A673 (cell line): ENCODE measurements at regions not wholly inside any gene's neighbourhood (a gene's known extent, or its start where the extent isn't known, plus 50 kb on each side); places are given as distances from the start of the nearest gene placed in this dataset.

ENCODE experiments used
- BruUV-seq: library from RNA; stranded (reverse); fragments of 400-500 nt; replicated peaks from 2 replicates; lab custom pipeline; 2021; lab: Mats Ljungman, UMichigan
- CTCF ChIA-PET: fragments of 300-600 bp; sonication (Branson Sonifier 250); formaldehyde crosslinking; loops from one replicate; lab custom pipeline; 2022; ENCODE audit warnings: antibody characterized with exemption; lab: Charles Lee
- POLR2A ChIA-PET: fragments of 300-600 bp; sonication (Branson Sonifier 250); formaldehyde crosslinking; loops from one replicate; lab custom pipeline; 2022; ENCODE audit warnings: antibody characterized with exemption; ENCODE audit not compliant: low non-redundant PET; lab: Charles Lee
- DNase-seq: peaks from one replicate; pipeline ENCODE4 v3.0.0-alpha.2; 2015; ENCODE audit warnings: low spot score
- H3K27ac ChIP-seq: fragments of 200-600 bp; sonication (generic); 2 replicates; pipeline ENCODE4 v1.5.1; 2016; ENCODE audit warnings: mixed run types, low read depth, mild to moderate bottlenecking, mixed read lengths, antibody characterized with exemption, low read length; ENCODE audit not compliant: poor library complexity, severe bottlenecking
- H3K27me3 ChIP-seq: fragments of 200-600 bp; sonication (generic); replicated peaks from 2 replicates; pipeline ENCODE4 v1.6.1; 2017; ENCODE audit warnings: mixed run types, low read depth, mild to moderate bottlenecking, mixed read lengths, antibody characterized with exemption, low read length; ENCODE audit not compliant: insufficient read depth, poor library complexity
- H3K36me3 ChIP-seq: fragments of 200-600 bp; sonication (generic); 2 replicates; pipeline ENCODE4 v1.6.1; 2016; ENCODE audit warnings: mixed run types, mild to moderate bottlenecking, mixed read lengths, antibody characterized with exemption, low read length; ENCODE audit not compliant: insufficient read depth, poor library complexity, severe bottlenecking
- H3K4me1 ChIP-seq: fragments of 200-600 bp; sonication (generic); 2 replicates; pipeline ENCODE4 v1.6.1; 2017; ENCODE audit warnings: mixed run types, mild to moderate bottlenecking, mixed read lengths, antibody characterized with exemption, low read length; ENCODE audit not compliant: insufficient read depth, poor library complexity, severe bottlenecking
- H3K4me3 ChIP-seq: fragments of 200-600 bp; sonication (generic); 2 replicates; pipeline ENCODE4 v1.5.1; 2016; ENCODE audit warnings: low read depth, mixed run types, mild to moderate bottlenecking, mixed read lengths, low read length; ENCODE audit not compliant: poor library complexity, severe bottlenecking
- H3K9me3 ChIP-seq: fragments of 200-600 bp; sonication (generic); 2 replicates; pipeline ENCODE4 v1.6.1; 2016; ENCODE audit warnings: mixed run types, low read depth, mild to moderate bottlenecking, mixed read lengths, antibody characterized with exemption, low read length; ENCODE audit not compliant: poor library complexity, severe bottlenecking
- EZH2 ChIP-seq: fragments of 200-600 bp; sonication (generic); IDR thresholded peaks from 2 replicates; pipeline ENCODE4 v1.6.1; 2017; ENCODE audit warnings: borderline replicate concordance, low read depth, mild to moderate bottlenecking, mixed read lengths, antibody characterized with exemption, low read length; ENCODE audit not compliant: poor library complexity, severe bottlenecking
- intact Hi-C: fragments of 100-400 bp; cut with micrococcal nuclease; formaldehyde crosslinking; loops from one replicate; pipeline ENCODE4 v1.10.0; 2022; ENCODE audit not compliant: unreplicated experiment
- TF ChIP-seq, protein P1 (sequence below): fragments of 300-800, 200-600 bp; sonication (generic); conservative IDR thresholded peaks from 2 replicates; pipeline ENCODE4 v1.5.1; 2017; ENCODE audit warnings: low read depth, mild to moderate bottlenecking, antibody characterized with exemption, low read length, moderate library complexity, mixed read lengths

DNA sequence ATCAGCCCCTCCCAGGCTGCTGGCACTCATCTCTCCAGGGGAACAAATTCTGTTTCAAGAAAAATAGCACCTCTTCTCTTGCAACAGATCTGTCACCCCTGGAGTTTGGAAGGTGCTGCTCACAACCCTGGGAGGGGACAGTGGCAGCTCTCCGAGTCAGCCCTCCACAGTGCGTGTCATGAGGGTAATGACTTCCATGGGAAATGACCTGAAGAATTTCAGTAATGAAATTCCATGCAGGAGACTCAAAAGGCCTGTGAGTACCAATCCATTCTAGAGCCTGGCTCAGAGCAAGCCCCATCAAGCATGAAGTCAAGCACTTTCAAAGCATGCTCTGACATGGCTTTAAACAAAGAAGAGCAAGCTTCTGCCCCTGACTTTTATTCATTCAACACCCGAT, 276.3 kb upstream of the PARD3B start:
- no TSS peak for BruUV-seq
- no peak for DNase-seq
- H3K27ac ChIP-seq = no peak overlapping the region
- CTCF ChIA-PET = no interaction called here
- H3K9me3 ChIP-seq = no peaks in the 10 kb centered on the region
- no peaks in the 10 kb centered on the region for H3K27me3 ChIP-seq
- H3K4me3 ChIP-seq = no peak overlapping the region
- H3K4me1 ChIP-seq = peaks cover 9% of the 10 kb centered on the region
- intact Hi-C loops = loop anchor here (10.0 kb wide), 2 partner anchors 606 to 1676 kb away; no protein-coding TSS in a partner anchor
- TF ChIP-seq EZH2 = no peak
- TF ChIP-seq, protein P1, sequence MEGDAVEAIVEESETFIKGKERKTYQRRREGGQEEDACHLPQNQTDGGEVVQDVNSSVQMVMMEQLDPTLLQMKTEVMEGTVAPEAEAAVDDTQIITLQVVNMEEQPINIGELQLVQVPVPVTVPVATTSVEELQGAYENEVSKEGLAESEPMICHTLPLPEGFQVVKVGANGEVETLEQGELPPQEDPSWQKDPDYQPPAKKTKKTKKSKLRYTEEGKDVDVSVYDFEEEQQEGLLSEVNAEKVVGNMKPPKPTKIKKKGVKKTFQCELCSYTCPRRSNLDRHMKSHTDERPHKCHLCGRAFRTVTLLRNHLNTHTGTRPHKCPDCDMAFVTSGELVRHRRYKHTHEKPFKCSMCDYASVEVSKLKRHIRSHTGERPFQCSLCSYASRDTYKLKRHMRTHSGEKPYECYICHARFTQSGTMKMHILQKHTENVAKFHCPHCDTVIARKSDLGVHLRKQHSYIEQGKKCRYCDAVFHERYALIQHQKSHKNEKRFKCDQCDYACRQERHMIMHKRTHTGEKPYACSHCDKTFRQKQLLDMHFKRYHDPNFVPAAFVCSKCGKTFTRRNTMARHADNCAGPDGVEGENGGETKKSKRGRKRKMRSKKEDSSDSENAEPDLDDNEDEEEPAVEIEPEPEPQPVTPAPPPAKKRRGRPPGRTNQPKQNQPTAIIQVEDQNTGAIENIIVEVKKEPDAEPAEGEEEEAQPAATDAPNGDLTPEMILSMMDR = no peak
- POLR2A ChIA-PET = no interaction called here
- H3K36me3 ChIP-seq = no peaks in the 10 kb centered on the region

DNA sequence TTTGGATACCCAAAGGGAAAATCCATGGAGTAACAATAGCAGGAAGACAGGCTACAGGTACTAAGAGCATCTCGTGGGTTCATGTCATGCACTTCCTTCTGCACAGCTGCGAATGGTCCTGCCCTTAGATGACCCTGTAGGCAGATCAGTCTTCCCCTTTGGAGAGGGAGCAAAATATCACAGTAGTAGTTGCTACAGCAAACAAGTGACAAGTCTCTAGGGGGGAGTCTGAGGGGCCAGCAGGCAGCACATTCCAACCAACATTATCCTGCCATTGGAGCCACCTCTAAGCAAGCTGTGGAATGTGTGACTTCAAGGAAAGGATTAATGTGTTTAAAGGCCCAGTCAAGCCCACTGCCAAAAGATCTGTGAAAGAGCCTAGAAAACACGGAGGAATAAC, 273.2 kb upstream of the PARD3B start:
- POLR2A ChIA-PET = interaction anchor here (0.7 kb wide), 1 partner anchor 60 kb away, joined by 3 read pairs; no protein-coding TSS in a partner anchor
- intact Hi-C loops = no loop called here
- H3K27ac ChIP-seq = no peak overlapping the region
- no peaks in the 10 kb centered on the region for H3K36me3 ChIP-seq
- CTCF ChIA-PET = no interaction called here
- no peak for DNase-seq
- no peaks in the 10 kb centered on the region for H3K27me3 ChIP-seq
- no TSS peak for BruUV-seq
- TF ChIP-seq, protein P1 = no peak
- no peak for TF ChIP-seq EZH2
- no peaks in the 10 kb centered on the region for H3K9me3 ChIP-seq
- peaks cover 7% of the 10 kb centered on the region for H3K4me1 ChIP-seq
- no peak overlapping the region for H3K4me3 ChIP-seq

DNA sequence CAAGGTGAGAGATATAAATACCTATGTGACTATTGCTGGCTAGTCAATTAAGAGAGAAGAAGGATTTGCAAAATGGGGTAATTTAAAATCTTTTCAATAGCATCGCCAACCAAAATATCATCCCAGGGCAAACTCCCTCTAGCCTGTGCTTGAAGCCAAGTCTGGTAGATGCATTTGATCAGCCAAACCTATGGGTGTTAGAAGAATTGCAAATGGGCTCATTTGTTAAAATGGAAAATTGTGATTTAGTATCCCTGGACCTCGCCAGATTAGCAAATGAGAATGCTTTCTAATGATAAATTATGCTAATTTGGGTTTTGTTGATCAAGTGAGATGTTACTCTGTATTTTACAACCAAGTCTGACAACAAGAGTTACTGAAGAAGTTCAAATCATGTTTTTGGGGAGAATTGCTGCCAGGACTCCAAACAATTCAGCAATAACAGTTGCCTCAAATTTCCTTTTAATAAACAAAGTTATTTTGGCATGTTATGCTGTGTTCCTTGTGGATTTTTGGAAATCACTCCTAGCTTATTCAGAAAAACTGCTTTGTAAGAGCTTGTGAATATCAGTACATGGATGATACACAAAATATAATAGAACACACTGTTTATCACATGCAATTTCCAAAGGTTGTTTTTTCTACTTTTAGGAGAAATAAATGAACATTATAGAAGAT, 272.5 kb upstream of the PARD3B start:
- ChIA-PET CTCF (no interaction called here), POLR2A (interaction anchor here (0.7 kb wide), 1 partner anchor 60 kb away, joined by 3 read pairs; no protein-coding TSS in a partner anchor)
- DNase-seq = no peak
- TF ChIP-seq EZH2 = no peak
- TF ChIP-seq, protein P1 = no peak
- Histone ChIP-seq H3K27me3 (no peaks in the 10 kb centered on the region), H3K4me1 (peaks cover 14% of the 10 kb centered on the region), H3K36me3 (no peaks in the 10 kb centered on the region), H3K27ac (no peak overlapping the region), H3K4me3 (no peak overlapping the region), H3K9me3 (no peaks in the 10 kb centered on the region)
- intact Hi-C loops = no loop called here
- BruUV-seq = no TSS peak
